Testis (tissue), 2 donors: ENCODE measurements at regions not wholly inside any gene's neighbourhood (a gene's known extent, or its start where the extent isn't known, plus 50 kb on each side); places are given as distances from the start of the nearest gene placed in this dataset.

Experiments
- DNase-seq: peaks from one replicate; pipeline ENCODE4 v3.0.0-alpha.2; 2019
- H3K27ac ChIP-seq, 2 donors: fragments of 200-600 bp; sonication (generic); one replicate each; pipeline ENCODE4 v1.5.1; 2019
- H3K27me3 ChIP-seq: fragments of 200-600 bp; sonication (generic); one replicate; pipeline ENCODE4 v1.5.1; 2019
- H3K36me3 ChIP-seq: fragments of 200-600 bp; sonication (generic); one replicate; pipeline ENCODE4 v1.5.1; 2017; ENCODE audit warnings: low read depth; ENCODE audit errors: missing control alignments
- H3K4me1 ChIP-seq: fragments of 200-600 bp; sonication (generic); one replicate; pipeline ENCODE4 v1.5.1; 2019
- H3K4me3 ChIP-seq, 2 donors: fragments of 200-600 bp; sonication (generic); one replicate each; pipeline ENCODE4 v1.5.1; 2017 to 2019
- H3K9me3 ChIP-seq: fragments of 200-600 bp; sonication (generic); one replicate; pipeline ENCODE4 v1.5.1; 2017
- POLR2A ChIP-seq: fragments of 450-650 bp; IDR thresholded peaks from one replicate; pipeline ENCODE4 v1.6.1; 2017; ENCODE audit warnings: antibody characterized with exemption, mild to moderate bottlenecking, moderate library complexity
- WGBS, 2 donors: methylation state at CpG; one replicate each; pipeline ENCODE4 v1.1.5; 2018; 5-methylcytosine and 5-hydroxymethylcytosine counted together
- intact Hi-C: fragments of 100-400 bp; cut with DNase I; formaldehyde crosslinking; loops from one replicate; pipeline ENCODE4 v1.15.1; 2023; ENCODE audit warnings: low total_unique reads
- TF ChIP-seq, protein P1 (sequence below), 3 experiments: fragments of 450-650 bp in 2 of 3; fragments of 200-600 bp in 1 of 3; sonication (generic) in 1 of 3; IDR thresholded peaks; one replicate each; pipeline ENCODE4 v1.5.1; 2016 to 2019; ENCODE audit warnings: antibody characterized with exemption in 3 of 3, mild to moderate bottlenecking in 2 of 3, moderate library complexity in 1 of 3

DNA sequence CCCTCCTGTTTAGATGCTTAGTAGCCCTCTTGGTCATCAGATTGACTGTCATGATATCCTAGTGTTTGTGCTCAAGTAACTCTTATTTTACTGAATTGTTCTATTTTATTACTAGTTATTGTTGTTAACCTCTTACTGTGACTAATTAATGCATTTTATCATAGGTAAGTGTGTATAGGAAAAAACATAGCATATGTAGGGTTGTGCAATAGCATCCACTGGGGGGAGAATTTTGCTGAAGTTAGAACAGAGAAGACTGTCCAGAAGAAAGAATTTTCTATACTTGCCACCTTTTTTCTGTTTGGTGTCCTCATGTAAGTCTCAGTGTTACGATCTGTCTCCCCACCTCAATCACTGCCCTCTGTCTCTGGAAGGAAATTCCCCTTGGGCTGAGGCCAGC lies 177.4 kb downstream of the RPIA start:
- Histone ChIP-seq H3K27me3 (no peaks in the 10 kb centered on the region), H3K4me1 (peaks cover 7% of the 10 kb centered on the region), H3K36me3 (no peaks in the 10 kb centered on the region), H3K4me3 (no peak overlapping the region), H3K9me3 (no peaks in the 10 kb centered on the region), H3K27ac (no peak overlapping the region)
- no peak for TF ChIP-seq POLR2A
- TF ChIP-seq, protein P1, sequence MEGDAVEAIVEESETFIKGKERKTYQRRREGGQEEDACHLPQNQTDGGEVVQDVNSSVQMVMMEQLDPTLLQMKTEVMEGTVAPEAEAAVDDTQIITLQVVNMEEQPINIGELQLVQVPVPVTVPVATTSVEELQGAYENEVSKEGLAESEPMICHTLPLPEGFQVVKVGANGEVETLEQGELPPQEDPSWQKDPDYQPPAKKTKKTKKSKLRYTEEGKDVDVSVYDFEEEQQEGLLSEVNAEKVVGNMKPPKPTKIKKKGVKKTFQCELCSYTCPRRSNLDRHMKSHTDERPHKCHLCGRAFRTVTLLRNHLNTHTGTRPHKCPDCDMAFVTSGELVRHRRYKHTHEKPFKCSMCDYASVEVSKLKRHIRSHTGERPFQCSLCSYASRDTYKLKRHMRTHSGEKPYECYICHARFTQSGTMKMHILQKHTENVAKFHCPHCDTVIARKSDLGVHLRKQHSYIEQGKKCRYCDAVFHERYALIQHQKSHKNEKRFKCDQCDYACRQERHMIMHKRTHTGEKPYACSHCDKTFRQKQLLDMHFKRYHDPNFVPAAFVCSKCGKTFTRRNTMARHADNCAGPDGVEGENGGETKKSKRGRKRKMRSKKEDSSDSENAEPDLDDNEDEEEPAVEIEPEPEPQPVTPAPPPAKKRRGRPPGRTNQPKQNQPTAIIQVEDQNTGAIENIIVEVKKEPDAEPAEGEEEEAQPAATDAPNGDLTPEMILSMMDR (IDR thresholded peaks at IDR 0.05), result no peak
- no peak for DNase-seq
- intact Hi-C loops, result no loop called here
- 77 to 88% methylated on average over 1 of the region's 1 CpG for WGBS, 2 donors

- Histone ChIP-seq H3K9me3 (no peaks in the 10 kb centered on the region), H3K36me3 (no peaks in the 10 kb centered on the region), H3K4me3 (no peak overlapping the region), H3K4me1 (peaks cover 7% of the 10 kb centered on the region), H3K27me3 (no peaks in the 10 kb centered on the region), H3K27ac (no peak overlapping the region)
- WGBS, 2 donors, result 72 to 80% methylated on average over 2 of the region's 2 CpGs
- DNase-seq, result no peak
- intact Hi-C loops, result no loop called here
- TF ChIP-seq POLR2A, result no peak
- TF ChIP-seq, protein P1 (IDR thresholded peaks at IDR 0.05), result no peak
Measured at GRCh38 chr2:88870267-88870839, 178.9 kb downstream of the RPIA start.

DNA sequence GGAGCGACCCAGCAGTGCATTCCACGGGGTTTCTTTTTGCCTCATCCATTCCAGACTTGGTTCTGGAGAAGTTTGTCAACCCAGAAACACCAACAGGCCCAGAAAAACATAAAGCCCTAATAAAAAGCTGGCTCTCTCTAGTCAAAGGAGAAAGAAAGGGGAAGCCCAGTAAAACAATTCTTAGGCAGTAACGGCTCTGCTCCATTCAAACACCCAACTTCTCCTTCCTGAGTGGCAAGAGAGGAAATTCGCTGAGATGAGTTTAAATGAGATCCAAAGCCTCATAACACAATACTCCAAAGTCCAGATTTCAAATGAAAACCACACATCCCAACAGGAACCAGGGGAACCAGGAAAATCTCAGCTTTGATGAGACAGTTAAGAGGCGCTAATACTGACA lies 179.9 kb downstream of the RPIA start:
- TF ChIP-seq, protein P1 (IDR thresholded peaks at IDR 0.05), result no peak
- no peak for TF ChIP-seq POLR2A
- no peaks in the 10 kb centered on the region for H3K9me3 ChIP-seq
- WGBS, 2 donors, result 74 to 76% methylated on average over 5 of the region's 5 CpGs

GRCh38 chr2:88873620-88874019 lies 182.1 kb downstream of the RPIA start:
- Histone ChIP-seq H3K36me3 (no peaks in the 10 kb centered on the region), H3K27me3 (no peaks in the 10 kb centered on the region), H3K4me3 (no peak overlapping the region), H3K4me1 (no peaks in the 10 kb centered on the region), H3K27ac (no peak overlapping the region), H3K9me3 (no peaks in the 10 kb centered on the region)
- intact Hi-C loops, result no loop called here
- no peak for DNase-seq
- TF ChIP-seq POLR2A, result no peak
- TF ChIP-seq, protein P1 (IDR thresholded peaks at IDR 0.05), result no peak

More for the DNA sequence above, 179.9 kb downstream of the RPIA start:
- Histone ChIP-seq H3K27ac (no peak overlapping the region), H3K36me3 (no peaks in the 10 kb centered on the region), H3K4me1 (peaks cover 7% of the 10 kb centered on the region), H3K27me3 (no peaks in the 10 kb centered on the region), H3K4me3 (no peak overlapping the region)
- no peak for DNase-seq
- intact Hi-C loops, result no loop called here

DNA sequence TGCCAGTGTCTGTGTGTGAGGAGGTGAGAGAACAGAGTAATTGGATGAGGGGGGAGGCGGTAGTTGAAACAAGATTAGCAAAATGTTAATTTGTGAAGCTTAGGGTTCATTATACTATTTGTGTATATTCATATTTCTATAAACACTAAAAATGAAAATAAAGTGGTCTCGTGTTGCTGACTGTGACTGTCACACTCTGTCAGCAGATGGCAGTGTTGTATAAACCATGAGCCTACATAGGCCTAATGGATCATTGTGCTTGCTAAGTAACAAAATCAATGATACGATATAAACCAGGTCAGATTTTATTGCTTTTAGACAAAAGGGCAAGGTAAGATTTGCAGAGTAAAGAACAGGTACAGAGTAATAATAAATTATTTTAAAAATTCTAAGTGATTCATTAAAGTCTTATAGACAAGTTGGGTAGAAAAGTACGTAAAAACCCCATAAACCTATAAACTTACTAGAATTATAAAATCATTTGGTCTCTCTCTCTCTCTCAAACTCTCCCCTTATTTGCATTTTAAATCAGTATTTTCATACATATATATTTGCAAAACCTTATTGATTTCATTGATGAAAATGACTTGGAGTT lies 182.7 kb downstream of the RPIA start:
- H3K4me3 ChIP-seq, result no peak overlapping the region
- no peaks in the 10 kb centered on the region for H3K9me3 ChIP-seq
- peak; percentile 65 for DNase-seq
- 40 to 49% methylated on average over 4 of the region's 4 CpGs for WGBS, 2 donors
- H3K36me3 ChIP-seq, result no peaks in the 10 kb centered on the region
- no peaks in the 10 kb centered on the region for H3K27me3 ChIP-seq
- TF ChIP-seq, protein P1 (IDR thresholded peaks at IDR 0.05), result peak; percentile 56 to 71 (median 70)
- no peak for TF ChIP-seq POLR2A
- no peak overlapping the region for H3K27ac ChIP-seq
- no peaks in the 10 kb centered on the region for H3K4me1 ChIP-seq
- intact Hi-C loops, result no loop called here
